CD4-positive, alpha-beta T cell treated with Interleukin-6 at 100 ng/mL for 8 hours (primary cell): ENCODE measurements at regions not wholly inside any gene's neighbourhood (a gene's known extent, or its start where the extent isn't known, plus 50 kb on each side); places are given as distances from the start of the nearest gene placed in this dataset.

Experiments used
- DNase-seq: peaks from one replicate; pipeline ENCODE4 v3.0.0-alpha.2; 2020; ENCODE audit warnings: mixed read lengths, low spot score

- no peak for DNase-seq
Measured at GRCh38 chr1:234554218-234554697, 55.7 kb downstream of the IRF2BP2 start.

- no peak for DNase-seq
Measured at GRCh38 chr1:234553240-234554188, 56.5 kb downstream of the IRF2BP2 start.

GRCh38 chr1:234551032-234551378 lies 59.0 kb downstream of the IRF2BP2 start:
- DNase-seq = no peak

- no peak for DNase-seq
Measured at GRCh38 chr1:234550341-234551031, 59.5 kb downstream of the IRF2BP2 start.

- no peak for DNase-seq
Measured at GRCh38 chr1:234549447-234550021, 60.4 kb downstream of the IRF2BP2 start.

- DNase-seq = no peak
Measured at GRCh38 chr1:234546890-234547788, 62.8 kb downstream of the IRF2BP2 start.

- no peak for DNase-seq
Measured at GRCh38 chr1:234546387-234546704, 63.6 kb downstream of the IRF2BP2 start.

- no peak for DNase-seq
Measured at GRCh38 chr1:234545517-234546386, 64.2 kb downstream of the IRF2BP2 start.

GRCh38 chr1:234544087-234544579 lies 65.2 kb upstream of the TARBP1 start:
- DNase-seq = peak; percentile 59

GRCh38 chr1:234543442-234544086 lies 64.6 kb upstream of the TARBP1 start:
- no peak for DNase-seq

GRCh38 chr1:234542211-234542850 lies 63.4 kb upstream of the TARBP1 start:
- no peak for DNase-seq

- DNase-seq = no peak
Measured at GRCh38 chr1:234541286-234541975, 62.5 kb upstream of the TARBP1 start.

GRCh38 chr1:234540404-234540762 lies 61.4 kb upstream of the TARBP1 start:
- DNase-seq = no peak

GRCh38 chr1:234539666-234540403 lies 60.9 kb upstream of the TARBP1 start:
- no peak for DNase-seq

- DNase-seq = no peak
Measured at GRCh38 chr1:234538930-234539649, 60.1 kb upstream of the TARBP1 start.

GRCh38 chr1:234538062-234538731 lies 59.2 kb upstream of the TARBP1 start:
- no peak for DNase-seq

- no peak for DNase-seq
Measured at GRCh38 chr1:234537236-234537635, 58.3 kb upstream of the TARBP1 start.
